ENCODE measurements at regions not wholly inside any gene's neighbourhood (a gene's known extent, or its start where the extent isn't known, plus 50 kb on each side); places are given as distances from the start of the nearest gene placed in this dataset.
A peak's percentile ranks its signal among the peaks of the same experiment; 100 is the strongest.

GRCh38 chr15:98144388-98144787 is 183.9 kb downstream of the ARRDC4 start:
- DNase-seq: no peak

- DNase-seq: no peak
These were observed 185.7 kb downstream of the ARRDC4 start for GRCh38 chr15:98146031-98146820.

GRCh38 chr15:98147415-98147814 is 186.9 kb downstream of the ARRDC4 start:
- no peak for DNase-seq

- no peak for DNase-seq
These were observed 189.6 kb downstream of the ARRDC4 start for GRCh38 chr15:98150084-98150483.

GRCh38 chr15:98150536-98150935 is 190.0 kb downstream of the ARRDC4 start:
- no peak for DNase-seq

- DNase-seq: no peak
These were observed 190.6 kb downstream of the ARRDC4 start for GRCh38 chr15:98151096-98151495.

GRCh38 chr15:98152156-98152555 is 191.7 kb downstream of the ARRDC4 start:
- DNase-seq: no peak

GRCh38 chr15:98154863-98155262 is 194.4 kb downstream of the ARRDC4 start:
- no peak for DNase-seq

- DNase-seq: no peak
These were observed 194.9 kb downstream of the ARRDC4 start for GRCh38 chr15:98155356-98155755.

- no peak for DNase-seq
These were observed 199.7 kb downstream of the ARRDC4 start for GRCh38 chr15:98160236-98160635.

- DNase-seq: no peak
These were observed 203.0 kb downstream of the ARRDC4 start for GRCh38 chr15:98163319-98164045.

- no peak for DNase-seq
These were observed 204.1 kb downstream of the ARRDC4 start for GRCh38 chr15:98164571-98164970.

GRCh38 chr15:98164986-98165385 is 204.5 kb downstream of the ARRDC4 start:
- no peak for DNase-seq

- no peak for DNase-seq
These were observed 207.3 kb downstream of the ARRDC4 start for GRCh38 chr15:98167722-98168268.

GRCh38 chr15:98169551-98169950 is 209.0 kb downstream of the ARRDC4 start:
- DNase-seq: no peak

- DNase-seq: no peak
These were observed 213.8 kb downstream of the ARRDC4 start for GRCh38 chr15:98174286-98174685.

- DNase-seq: no peak
These were observed 214.3 kb downstream of the ARRDC4 start for GRCh38 chr15:98174841-98175240.

GRCh38 chr15:98177966-98178592 is 217.6 kb downstream of the ARRDC4 start:
- DNase-seq: peak; percentile 48

- no peak for DNase-seq
These were observed 218.4 kb downstream of the ARRDC4 start for GRCh38 chr15:98178861-98179260.

GRCh38 chr15:98187549-98187948 is 227.0 kb downstream of the ARRDC4 start:
- DNase-seq: no peak

- DNase-seq: no peak
These were observed 230.4 kb downstream of the ARRDC4 start for GRCh38 chr15:98190914-98191313.

GRCh38 chr15:98195796-98196195 is 235.3 kb downstream of the ARRDC4 start:
- DNase-seq: no peak

- DNase-seq: no peak
These were observed 235.9 kb downstream of the ARRDC4 start for GRCh38 chr15:98196371-98196770.

- no peak for DNase-seq
These were observed 241.8 kb downstream of the ARRDC4 start for GRCh38 chr15:98202256-98202655.
